NB4 (cell line): ENCODE measurements at regions not wholly inside any gene's neighbourhood (a gene's known extent, or its start where the extent isn't known, plus 50 kb on each side); places are given as distances from the start of the nearest gene placed in this dataset.

ENCODE experiments used
- DNase-seq: peaks from one replicate; pipeline ENCODE4 v3.0.0; 2010; ENCODE audit warnings: low read depth
- H3K4me3 ChIP-seq: one replicate; pipeline ENCODE4 v1.5.1; 2011; ENCODE audit warnings: mild to moderate bottlenecking, low read depth, low read length, moderate library complexity
- CTCF ChIP-seq: IDR thresholded peaks from one replicate; pipeline ENCODE4 v1.5.1; 2012; ENCODE audit warnings: low read depth, low read length
- MAX ChIP-seq: IDR thresholded peaks from 2 replicates; pipeline ENCODE4 v1.6.1; 2011; ENCODE audit warnings: low read depth, low read length
- MYC ChIP-seq: IDR thresholded peaks from 2 replicates; pipeline ENCODE4 v1.6.1; 2011; ENCODE audit warnings: low read depth, low read length
- POLR2A ChIP-seq: IDR thresholded peaks from 2 replicates; pipeline ENCODE4 v1.6.1; 2011; ENCODE audit warnings: mild to moderate bottlenecking; ENCODE audit not compliant: insufficient read length; ENCODE audit errors: extremely low read depth

- no peak for TF ChIP-seq MAX
- no peak for DNase-seq
Observed at GRCh38 chr1:221633841-221634409, 108.0 kb downstream of the DUSP10 start.

GRCh38 chr1:221634606-221635005 lies 107.3 kb downstream of the DUSP10 start:
- no peak for DNase-seq
- no peak overlapping the region for H3K4me3 ChIP-seq
- TF ChIP-seq MAX (no peak), MYC (no peak), CTCF (no peak), POLR2A (no peak)

More at GRCh38 chr1:221633841-221634409, 108.0 kb downstream of the DUSP10 start:
- H3K4me3 ChIP-seq, result no peak overlapping the region

DNA sequence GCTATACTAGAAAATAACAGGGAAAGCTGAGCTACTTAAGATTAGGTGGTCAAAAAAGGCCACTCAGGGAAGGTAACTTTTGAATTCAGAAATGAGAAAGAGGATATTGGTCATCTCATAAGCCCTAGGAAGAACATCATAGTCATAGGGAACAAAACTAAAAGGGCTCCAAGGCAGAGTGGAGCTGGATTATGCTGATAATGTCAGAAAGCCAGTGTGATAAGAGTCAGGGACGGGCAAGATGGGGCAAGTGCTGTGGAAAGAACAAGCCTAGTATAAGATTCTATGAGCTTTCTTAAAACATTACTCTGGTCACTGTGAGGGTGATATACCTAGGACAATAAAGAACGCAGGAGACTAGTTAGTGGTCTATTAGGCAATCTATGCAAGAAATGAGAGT lies 106.6 kb downstream of the DUSP10 start:
- H3K4me3 ChIP-seq, result no peak overlapping the region
- TF ChIP-seq CTCF (no peak), POLR2A (no peak), MAX (no peak), MYC (no peak)
- no peak for DNase-seq

- TF ChIP-seq MAX, result no peak
- no peak for TF ChIP-seq CTCF
- TF ChIP-seq MYC, result no peak
- TF ChIP-seq POLR2A, result no peak
- no peak for DNase-seq
- no peak overlapping the region for H3K4me3 ChIP-seq
Observed at GRCh38 chr1:221636096-221636495, 105.8 kb downstream of the DUSP10 start.

DNA sequence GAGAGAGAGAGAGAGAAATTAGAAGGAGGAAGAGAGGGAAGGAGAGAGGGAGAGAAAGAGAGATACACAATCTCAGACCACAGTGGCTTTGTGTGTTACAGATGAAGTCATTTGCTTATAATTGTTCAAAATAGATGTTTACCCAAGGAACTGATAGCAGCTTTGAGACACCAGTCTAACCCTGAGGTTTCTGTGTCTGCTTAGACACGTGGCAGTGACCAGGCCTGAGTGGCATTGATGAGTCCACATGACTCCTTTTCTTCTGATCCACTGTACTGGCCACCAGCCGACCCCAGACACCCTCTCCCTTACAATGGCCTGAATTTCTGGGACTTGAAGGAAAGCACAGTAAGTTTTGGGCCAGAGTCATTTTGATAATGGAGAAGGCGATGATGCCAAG lies 104.9 kb downstream of the DUSP10 start:
- no peak for TF ChIP-seq MYC
- no peak for TF ChIP-seq CTCF
- no peak for TF ChIP-seq MAX
- no peak for TF ChIP-seq POLR2A
- DNase-seq, result no peak
- H3K4me3 ChIP-seq, result no peak overlapping the region

DNA sequence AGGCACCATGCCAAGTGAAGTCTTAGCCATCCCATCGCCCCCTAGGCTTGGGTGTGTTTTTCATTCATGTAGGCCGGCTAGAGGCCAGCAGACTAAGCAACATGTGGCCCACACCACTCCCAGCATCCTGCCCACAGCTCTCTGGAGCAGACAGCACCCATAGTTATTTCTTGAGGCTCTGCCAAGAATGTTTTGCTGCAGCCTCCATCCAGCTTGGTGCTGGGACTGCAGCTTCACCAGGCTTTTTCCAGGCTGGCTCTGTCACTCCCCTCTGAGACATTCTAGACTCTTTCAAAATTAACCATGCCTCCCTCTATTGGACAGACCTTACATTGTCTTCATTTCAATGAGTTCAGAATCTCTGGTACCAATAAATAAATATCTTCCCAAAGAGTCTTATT lies 104.2 kb downstream of the DUSP10 start:
- no peak overlapping the region for H3K4me3 ChIP-seq
- no peak for DNase-seq
- no peak for TF ChIP-seq MYC
- no peak for TF ChIP-seq MAX
- TF ChIP-seq CTCF, result no peak
- no peak for TF ChIP-seq POLR2A
